OCI-LY3 (cell line): ENCODE measurements at regions not wholly inside any gene's neighbourhood (a gene's known extent, or its start where the extent isn't known, plus 50 kb on each side); places are given as distances from the start of the nearest gene placed in this dataset.

ENCODE experiments used
- EZH2phosphoT487 ChIP-seq: fragments of 200-600 bp; shearing (Covaris generic); IDR thresholded peaks from 2 replicates; pipeline ENCODE4 v1.6.1; 2018; ENCODE audit warnings: antibody characterized with exemption, mixed run types, low read depth
- TF ChIP-seq, protein P1 (sequence below): fragments of 200-600, 300-600 bp; sonication (generic); IDR thresholded peaks from 2 replicates; pipeline ENCODE4 v1.5.1; 2014; ENCODE audit warnings: antibody characterized with exemption, low read length, low read depth

DNA sequence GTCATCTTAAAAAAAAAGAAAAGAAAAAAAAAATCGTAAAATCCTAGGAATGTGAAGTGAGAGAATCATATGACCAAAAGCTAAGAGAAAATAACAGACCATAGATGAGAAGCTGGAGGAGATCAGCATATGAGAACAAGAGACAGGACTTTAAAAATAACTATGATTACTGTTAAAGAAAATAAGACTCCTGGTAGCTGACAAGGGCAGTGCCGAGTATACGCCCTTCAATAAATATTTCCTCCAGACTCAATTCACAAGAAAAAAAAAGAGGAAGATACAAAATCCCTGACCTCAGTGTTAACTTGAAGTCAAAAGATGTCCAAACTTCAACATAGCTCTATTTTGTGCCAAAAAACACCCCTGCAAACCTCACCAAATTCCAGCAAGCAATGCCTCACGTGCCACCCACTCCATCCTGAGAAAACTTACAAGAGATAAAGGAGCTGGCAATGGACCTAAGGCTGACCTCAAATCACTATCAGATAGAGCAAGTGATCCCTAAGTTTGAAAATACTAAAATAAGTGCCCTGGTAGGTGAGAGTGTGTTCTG is 817.2 kb downstream of the SOCS6 start:
- TF ChIP-seq, protein P1, sequence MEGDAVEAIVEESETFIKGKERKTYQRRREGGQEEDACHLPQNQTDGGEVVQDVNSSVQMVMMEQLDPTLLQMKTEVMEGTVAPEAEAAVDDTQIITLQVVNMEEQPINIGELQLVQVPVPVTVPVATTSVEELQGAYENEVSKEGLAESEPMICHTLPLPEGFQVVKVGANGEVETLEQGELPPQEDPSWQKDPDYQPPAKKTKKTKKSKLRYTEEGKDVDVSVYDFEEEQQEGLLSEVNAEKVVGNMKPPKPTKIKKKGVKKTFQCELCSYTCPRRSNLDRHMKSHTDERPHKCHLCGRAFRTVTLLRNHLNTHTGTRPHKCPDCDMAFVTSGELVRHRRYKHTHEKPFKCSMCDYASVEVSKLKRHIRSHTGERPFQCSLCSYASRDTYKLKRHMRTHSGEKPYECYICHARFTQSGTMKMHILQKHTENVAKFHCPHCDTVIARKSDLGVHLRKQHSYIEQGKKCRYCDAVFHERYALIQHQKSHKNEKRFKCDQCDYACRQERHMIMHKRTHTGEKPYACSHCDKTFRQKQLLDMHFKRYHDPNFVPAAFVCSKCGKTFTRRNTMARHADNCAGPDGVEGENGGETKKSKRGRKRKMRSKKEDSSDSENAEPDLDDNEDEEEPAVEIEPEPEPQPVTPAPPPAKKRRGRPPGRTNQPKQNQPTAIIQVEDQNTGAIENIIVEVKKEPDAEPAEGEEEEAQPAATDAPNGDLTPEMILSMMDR, result no peak
- no peak for TF ChIP-seq EZH2phosphoT487
